ENCODE measurements at regions not wholly inside any gene's neighbourhood (a gene's known extent, or its start where the extent isn't known, plus 50 kb on each side); places are given as distances from the start of the nearest gene placed in this dataset.

- TF ChIP-seq POLR2AphosphoS5 (IDR thresholded peaks at IDR 0.05) = no peak
- no peak for TF ChIP-seq POLR2A (IDR thresholded peaks at IDR 0.05)
- no peak for TF ChIP-seq CTCF (IDR thresholded peaks at IDR 0.05)
- TF ChIP-seq EP300 (IDR thresholded peaks at IDR 0.05) = no peak
Measured at GRCh38 chr3:165622356-165622755, 214.9 kb downstream of the BCHE start.

Data from gastroesophageal sphincter (tissue), 3 donors.